ENCODE measurements at regions not wholly inside any gene's neighbourhood (a gene's known extent, or its start where the extent isn't known, plus 50 kb on each side); places are given as distances from the start of the nearest gene placed in this dataset.

DNA sequence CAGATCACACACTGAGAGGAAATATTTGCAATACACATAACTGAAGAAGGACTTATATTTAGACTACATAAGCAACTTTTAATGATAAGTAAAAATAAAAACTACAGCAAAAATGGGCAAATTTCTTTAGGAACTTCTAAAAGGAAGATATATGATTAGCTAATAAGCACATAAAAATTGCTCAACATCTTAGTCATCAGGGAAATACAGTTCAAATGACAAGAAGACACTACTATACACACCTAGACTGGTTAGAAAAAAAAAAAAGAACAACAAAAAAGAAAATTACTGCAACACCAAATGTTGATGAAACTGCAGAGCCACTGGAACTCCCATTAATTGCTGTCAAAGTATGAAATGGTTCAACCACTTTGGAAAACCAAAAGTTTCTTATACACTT lies 1247.5 kb upstream of the ACVR2A start:
- Histone ChIP-seq H3K4me1 (ENCODE audit: insufficient read depth) (peaks cover 1% of the 10 kb centered on the region), H3K36me3 (no peaks in the 10 kb centered on the region), H3K27me3 (no peaks in the 10 kb centered on the region), H3K27ac (no peak overlapping the region), H3K9me3 (no peaks in the 10 kb centered on the region), H3K4me3 (no peak overlapping the region)
- no peak for TF ChIP-seq EP300 (IDR thresholded peaks at IDR 0.05)
- TF ChIP-seq POLR2A (IDR thresholded peaks at IDR 0.05) = no peak
- intact Hi-C loops (cut with DNase I) = no loop called here
- DNase-seq = no peak

DNA sequence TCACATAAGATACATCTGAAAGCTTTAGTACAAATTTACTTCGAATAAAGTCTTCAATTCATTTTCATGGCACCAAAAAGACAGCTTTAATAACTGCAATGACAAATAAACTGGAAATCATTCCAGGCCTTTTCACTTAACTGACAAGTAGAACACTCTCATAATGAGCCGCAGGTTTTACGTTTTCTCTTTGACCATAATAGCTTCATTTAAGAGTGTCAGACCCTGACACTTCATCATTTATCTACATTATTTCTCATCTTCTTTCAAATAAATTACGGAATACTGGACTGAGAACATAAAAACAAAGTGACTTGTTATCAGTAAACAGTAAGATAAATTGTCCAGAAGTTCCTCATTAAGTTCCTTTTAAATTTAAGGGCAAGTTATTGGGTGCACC lies 1252.9 kb upstream of the ACVR2A start:
- no peak for DNase-seq
- H3K27me3 ChIP-seq = no peaks in the 10 kb centered on the region
- intact Hi-C loops (cut with DNase I) = no loop called here
- no peaks in the 10 kb centered on the region for H3K36me3 ChIP-seq
- H3K9me3 ChIP-seq = no peaks in the 10 kb centered on the region
- no peak overlapping the region for H3K27ac ChIP-seq
- WGBS, 3 donors = 36 to 40% (median 36%) methylated on average over 4 of the region's 4 CpGs
- no peak overlapping the region for H3K4me3 ChIP-seq
- no peak for TF ChIP-seq POLR2A (IDR thresholded peaks at IDR 0.05)
- TF ChIP-seq, protein P1, sequence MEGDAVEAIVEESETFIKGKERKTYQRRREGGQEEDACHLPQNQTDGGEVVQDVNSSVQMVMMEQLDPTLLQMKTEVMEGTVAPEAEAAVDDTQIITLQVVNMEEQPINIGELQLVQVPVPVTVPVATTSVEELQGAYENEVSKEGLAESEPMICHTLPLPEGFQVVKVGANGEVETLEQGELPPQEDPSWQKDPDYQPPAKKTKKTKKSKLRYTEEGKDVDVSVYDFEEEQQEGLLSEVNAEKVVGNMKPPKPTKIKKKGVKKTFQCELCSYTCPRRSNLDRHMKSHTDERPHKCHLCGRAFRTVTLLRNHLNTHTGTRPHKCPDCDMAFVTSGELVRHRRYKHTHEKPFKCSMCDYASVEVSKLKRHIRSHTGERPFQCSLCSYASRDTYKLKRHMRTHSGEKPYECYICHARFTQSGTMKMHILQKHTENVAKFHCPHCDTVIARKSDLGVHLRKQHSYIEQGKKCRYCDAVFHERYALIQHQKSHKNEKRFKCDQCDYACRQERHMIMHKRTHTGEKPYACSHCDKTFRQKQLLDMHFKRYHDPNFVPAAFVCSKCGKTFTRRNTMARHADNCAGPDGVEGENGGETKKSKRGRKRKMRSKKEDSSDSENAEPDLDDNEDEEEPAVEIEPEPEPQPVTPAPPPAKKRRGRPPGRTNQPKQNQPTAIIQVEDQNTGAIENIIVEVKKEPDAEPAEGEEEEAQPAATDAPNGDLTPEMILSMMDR (IDR thresholded peaks at IDR 0.05) = no peak
- no peak for TF ChIP-seq EP300 (IDR thresholded peaks at IDR 0.05)
- H3K4me1 ChIP-seq (ENCODE audit: insufficient read depth) = no peaks in the 10 kb centered on the region

DNA sequence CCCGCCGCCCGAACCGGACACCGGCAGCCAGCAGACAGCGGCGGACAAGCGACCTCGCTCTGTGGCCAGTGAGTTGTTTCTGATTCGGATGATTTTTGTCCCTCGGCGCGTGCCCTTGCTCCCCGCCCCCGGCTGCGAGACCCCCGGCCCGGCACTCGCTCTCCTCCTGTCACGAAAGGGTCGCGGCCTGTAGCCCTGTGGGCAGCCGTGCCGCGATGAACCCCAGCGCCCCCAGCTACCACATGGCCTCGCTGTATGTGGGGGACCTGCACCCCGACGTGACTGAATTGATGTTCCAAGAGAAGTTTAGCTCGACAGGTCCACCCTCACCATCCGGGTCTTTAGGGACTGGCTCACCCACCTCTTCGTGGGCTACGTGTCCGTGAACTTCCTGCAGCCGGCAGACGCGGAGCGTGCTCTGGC lies 1257.5 kb upstream of the ACVR2A start:
- Histone ChIP-seq H3K4me1 (ENCODE audit: insufficient read depth) (no peaks in the 10 kb centered on the region), H3K36me3 (no peaks in the 10 kb centered on the region), H3K4me3 (no peak overlapping the region), H3K27ac (no peak overlapping the region), H3K27me3 (no peaks in the 10 kb centered on the region), H3K9me3 (no peaks in the 10 kb centered on the region)
- no peak for DNase-seq
- 96 to 98% (median 97%) methylated on average over 38 of the region's 38 CpGs for WGBS, 3 donors
- TF ChIP-seq EP300 (IDR thresholded peaks at IDR 0.05) = no peak
- TF ChIP-seq, protein P1 (IDR thresholded peaks at IDR 0.05) = no peak
- TF ChIP-seq POLR2A (IDR thresholded peaks at IDR 0.05) = no peak
- intact Hi-C loops (cut with DNase I) = no loop called here

DNA sequence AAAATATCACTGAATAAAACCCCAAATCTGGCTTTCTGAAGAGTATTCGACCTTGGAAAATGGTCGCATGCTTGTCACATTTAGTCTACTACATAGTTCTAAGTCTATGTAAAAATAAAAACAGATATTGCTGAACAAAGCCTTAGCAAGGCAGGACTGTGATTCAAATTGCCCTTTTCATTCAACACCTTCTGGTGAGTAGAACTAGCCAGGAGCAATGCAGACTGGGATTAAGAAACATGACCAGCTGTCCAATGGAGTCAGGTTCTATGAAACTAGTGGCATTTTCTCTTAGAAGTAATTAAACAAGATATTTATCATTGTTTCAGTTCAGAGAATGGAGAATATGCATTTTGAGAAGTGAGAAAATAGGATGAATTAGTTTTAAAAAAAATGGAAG lies 1260.5 kb upstream of the ACVR2A start:
- WGBS, 3 donors = 58 to 74% (median 61%) methylated on average over 2 of the region's 2 CpGs
- Histone ChIP-seq H3K27me3 (no peaks in the 10 kb centered on the region), H3K27ac (no peak overlapping the region), H3K9me3 (no peaks in the 10 kb centered on the region), H3K4me1 (ENCODE audit: insufficient read depth) (no peaks in the 10 kb centered on the region), H3K36me3 (no peaks in the 10 kb centered on the region), H3K4me3 (no peak overlapping the region)
- DNase-seq = no peak
- TF ChIP-seq EP300 (IDR thresholded peaks at IDR 0.05) = no peak
- TF ChIP-seq POLR2A (IDR thresholded peaks at IDR 0.05) = no peak
- TF ChIP-seq, protein P1 (IDR thresholded peaks at IDR 0.05) = no peak
- intact Hi-C loops (cut with DNase I) = no loop called here

DNA sequence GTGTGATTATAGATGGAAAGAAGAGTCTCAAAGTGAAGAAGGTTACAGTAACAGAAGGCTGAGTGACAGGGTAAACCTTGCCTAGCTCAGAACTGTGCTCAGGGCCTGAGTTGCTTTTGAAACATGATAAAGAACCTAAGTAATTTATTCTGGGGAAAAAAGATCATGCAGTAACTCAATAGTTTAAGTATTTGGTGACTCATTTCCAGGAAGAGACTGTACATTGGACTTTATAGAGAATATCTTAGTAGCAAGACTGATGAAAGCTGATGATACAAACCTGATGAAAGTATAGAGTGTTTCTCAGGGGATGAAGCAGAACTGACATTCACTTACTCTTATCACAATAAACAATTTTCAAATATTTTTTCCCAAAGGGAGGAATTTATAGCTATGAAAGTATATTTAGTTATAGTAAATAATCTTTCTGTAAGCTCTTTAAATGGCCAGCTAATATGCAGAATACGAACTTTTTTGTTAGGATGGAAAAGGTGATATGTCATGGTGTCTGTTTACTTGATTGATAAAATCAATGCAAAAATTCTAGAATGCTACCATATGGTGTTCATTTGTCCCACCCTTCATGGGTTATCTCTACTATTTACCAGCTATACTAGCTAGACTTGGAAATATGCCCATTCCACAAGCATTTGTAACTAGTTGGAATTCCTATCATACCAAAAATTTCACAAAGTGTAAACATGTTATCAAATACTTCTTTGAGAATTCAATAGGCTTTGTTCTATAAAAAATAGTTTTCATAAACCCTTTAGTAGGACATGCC lies 1265.5 kb upstream of the ACVR2A start:
- TF ChIP-seq, protein P1 (IDR thresholded peaks at IDR 0.05) = no peak
- TF ChIP-seq EP300 (IDR thresholded peaks at IDR 0.05) = no peak
- no peak for TF ChIP-seq POLR2A (IDR thresholded peaks at IDR 0.05)
- no peak for DNase-seq
- Histone ChIP-seq H3K27ac (no peak overlapping the region), H3K4me1 (ENCODE audit: insufficient read depth) (no peaks in the 10 kb centered on the region), H3K36me3 (no peaks in the 10 kb centered on the region), H3K27me3 (no peaks in the 10 kb centered on the region), H3K9me3 (no peaks in the 10 kb centered on the region), H3K4me3 (no peak overlapping the region)
- WGBS, 3 donors = 60 to 67% (median 63%) methylated on average over 1 of the region's 1 CpG
- intact Hi-C loops (cut with DNase I) = no loop called here
